Midbrain (tissue), 1 donor: ENCODE measurements at regions not wholly inside any gene's neighbourhood (a gene's known extent, or its start where the extent isn't known, plus 50 kb on each side); places are given as distances from the start of the nearest gene placed in this dataset.
"Not testable (repeated sequence)": the region's sequence is repeated elsewhere in the genome, so short reads cannot be mapped to it uniquely, and the experiment has no call there.

Experiments used
- DNase-seq: peaks from one replicate; lab custom pipeline; 2025; lab: John Stamatoyannopoulos, UW

GRCh38 chr4:10917566-10917965 lies 233.0 kb upstream of the CLNK start:
- DNase-seq, result no peak

GRCh38 chr4:10898072-10898471 lies 213.5 kb upstream of the CLNK start:
- DNase-seq, result no peak

GRCh38 chr4:10897076-10897475 lies 212.5 kb upstream of the CLNK start:
- no peak for DNase-seq

- DNase-seq, result no peak
Measured at GRCh38 chr4:10893395-10893794, 208.8 kb upstream of the CLNK start.

- DNase-seq, result no peak
Measured at GRCh38 chr4:10891866-10892265, 207.3 kb upstream of the CLNK start.

GRCh38 chr4:10889819-10890218 lies 205.3 kb upstream of the CLNK start:
- no peak for DNase-seq

- DNase-seq, result no peak
Measured at GRCh38 chr4:10879411-10880110, 195.0 kb upstream of the CLNK start.

GRCh38 chr4:10878861-10879260 lies 194.3 kb upstream of the CLNK start:
- no peak for DNase-seq

- no peak for DNase-seq
Measured at GRCh38 chr4:10877076-10877475, 192.5 kb upstream of the CLNK start.

GRCh38 chr4:10875144-10875799 lies 190.7 kb upstream of the CLNK start:
- no peak for DNase-seq

- DNase-seq, result no peak
Measured at GRCh38 chr4:10873809-10874208, 189.2 kb upstream of the CLNK start.

GRCh38 chr4:10872833-10873517 lies 188.4 kb upstream of the CLNK start:
- no peak for DNase-seq

GRCh38 chr4:10866666-10867065 lies 182.1 kb upstream of the CLNK start:
- no peak for DNase-seq

GRCh38 chr4:10861036-10861435 lies 176.5 kb upstream of the CLNK start:
- DNase-seq, result no peak

- DNase-seq, result no peak
Measured at GRCh38 chr4:10856271-10856782, 171.8 kb upstream of the CLNK start.

- DNase-seq, result no peak
Measured at GRCh38 chr4:10853196-10853595, 168.6 kb upstream of the CLNK start.

- no peak for DNase-seq
Measured at GRCh38 chr4:10841697-10842096, 157.1 kb upstream of the CLNK start.

- no peak for DNase-seq
Measured at GRCh38 chr4:10837151-10837550, 152.6 kb upstream of the CLNK start.

- no peak for DNase-seq
Measured at GRCh38 chr4:10832806-10833628, 148.4 kb upstream of the CLNK start.

- no peak for DNase-seq
Measured at GRCh38 chr4:10831727-10832408, 147.3 kb upstream of the CLNK start.

- DNase-seq, result not testable (repeated sequence)
Measured at GRCh38 chr4:10828918-10829538, 144.5 kb upstream of the CLNK start.
